IMR-90 (cell line): ENCODE measurements at regions not wholly inside any gene's neighbourhood (a gene's known extent, or its start where the extent isn't known, plus 50 kb on each side); places are given as distances from the start of the nearest gene placed in this dataset.

Experiments used
- ATAC-seq: fragments of 200-7000 bp; cut with Tn5 transposase; 2 replicates; pipeline ENCODE4 v1.9.1; 2020; ENCODE audit warnings: low read depth, mild to moderate bottlenecking, moderate library complexity
- BruUV-seq: library from RNA; stranded (reverse); fragments of 400-500 nt; replicated peaks from 2 replicates; lab custom pipeline; 2021; lab: Mats Ljungman, UMichigan
- CTCF ChIA-PET: fragments of 300-600 bp; formaldehyde crosslinking; extraction: SDS; loops from one replicate; lab custom pipeline; 2021; ENCODE audit warnings: antibody characterized with exemption; lab: Yijun Ruan, JAX
- POLR2A ChIA-PET: fragments of 300-600 bp; sonication (Branson Sonifier 250); formaldehyde crosslinking; loops from one replicate; lab custom pipeline; 2022; ENCODE audit warnings: antibody characterized with exemption; ENCODE audit not compliant: unreplicated experiment; lab: Charles Lee
- DNase-seq: peaks from one replicate; pipeline ENCODE4 v3.0.0; 2013
- H2AFZ ChIP-seq: replicated peaks from 2 replicates; pipeline ENCODE3; 2013; ENCODE audit warnings: low read length, mild to moderate bottlenecking; ENCODE audit not compliant: poor library complexity
- H2AK5ac ChIP-seq: 2 replicates; pipeline ENCODE4 v1.6.1; 2013; ENCODE audit warnings: low read depth, low read length, inconsistent platforms
- H2AK9ac ChIP-seq: replicated peaks from 2 replicates; pipeline ENCODE3; 2013; ENCODE audit warnings: mild to moderate bottlenecking, low read depth, low read length, moderate library complexity; ENCODE audit not compliant: poor library complexity
- H2BK120ac ChIP-seq: 2 replicates; pipeline ENCODE4 v1.6.1; 2013; ENCODE audit warnings: low read depth, low read length, inconsistent platforms
- H2BK15ac ChIP-seq: 3 replicates; pipeline ENCODE4 v1.6.1; 2013; ENCODE audit warnings: low read depth, low read length, inconsistent platforms
- H2BK20ac ChIP-seq: 2 replicates; pipeline ENCODE4 v1.6.1; 2013; ENCODE audit warnings: low read depth, mild to moderate bottlenecking, inconsistent platforms, low read length, moderate library complexity
- H2BK5ac ChIP-seq: 2 replicates; pipeline ENCODE4 v1.6.1; 2013; ENCODE audit warnings: mild to moderate bottlenecking, low read depth, low read length, inconsistent platforms; ENCODE audit not compliant: poor library complexity, severe bottlenecking
- H3K14ac ChIP-seq: replicated peaks from 2 replicates; pipeline ENCODE4 v1.6.1; 2013; ENCODE audit warnings: low read depth, low read length, inconsistent platforms
- H3K18ac ChIP-seq: 2 replicates; pipeline ENCODE4 v1.6.1; 2013; ENCODE audit warnings: low read depth, low read length, control low read depth
- H3K23ac ChIP-seq: 2 replicates; pipeline ENCODE4 v1.6.1; 2013; ENCODE audit warnings: low read depth, low read length, inconsistent platforms
- H3K27ac ChIP-seq: 2 replicates; pipeline ENCODE4 v1.5.1; 2013; ENCODE audit warnings: mild to moderate bottlenecking, control low read depth, low read length; ENCODE audit not compliant: insufficient read depth
- H3K27me3 ChIP-seq: 2 replicates; pipeline ENCODE4 v1.6.1; 2013; ENCODE audit warnings: low read length; ENCODE audit not compliant: control insufficient read depth, insufficient read depth
- H3K36me3 ChIP-seq: 2 replicates; pipeline ENCODE4 v1.6.1; 2013; ENCODE audit warnings: low read length, mixed read lengths; ENCODE audit not compliant: control insufficient read depth, insufficient read depth
- H3K4ac ChIP-seq: 2 replicates; pipeline ENCODE4 v1.6.1; 2013; ENCODE audit warnings: low read depth, low read length, inconsistent platforms
- H3K4me1 ChIP-seq: 2 replicates; pipeline ENCODE4 v1.6.1; 2013; ENCODE audit warnings: low read length, mixed read lengths; ENCODE audit not compliant: control insufficient read depth, insufficient read depth
- H3K4me2 ChIP-seq: 2 replicates; pipeline ENCODE4 v1.6.1; 2013; ENCODE audit warnings: low read depth, mild to moderate bottlenecking, control low read depth, low read length, moderate library complexity
- H3K4me3 ChIP-seq: 2 replicates; pipeline ENCODE4 v1.5.1; 2013; ENCODE audit warnings: low read depth, mild to moderate bottlenecking, control low read depth, low read length, moderate library complexity; ENCODE audit not compliant: insufficient read depth
- H3K56ac ChIP-seq: 2 replicates; pipeline ENCODE4 v1.6.1; 2013; ENCODE audit warnings: low read length, inconsistent platforms; ENCODE audit not compliant: insufficient read depth; ENCODE audit errors: extremely low read depth
- H3K79me1 ChIP-seq, 2 experiments: 2 replicates each; pipeline ENCODE4 v1.6.1; 2013; ENCODE audit warnings: low read length in 2 of 2, inconsistent platforms in 1 of 2, low read depth in 1 of 2
- H3K9ac ChIP-seq: 2 replicates; pipeline ENCODE4 v1.6.1; 2013; ENCODE audit warnings: low read depth, low read length, control low read depth
- H3K9me1 ChIP-seq: 2 replicates; pipeline ENCODE4 v1.6.1; 2013; ENCODE audit warnings: low read length, inconsistent platforms; ENCODE audit not compliant: insufficient read depth
- H3K9me3 ChIP-seq: 2 replicates; pipeline ENCODE4 v1.6.1; 2013; ENCODE audit warnings: low read length; ENCODE audit not compliant: control insufficient read depth, insufficient read depth
- H4K20me1 ChIP-seq: 2 replicates; pipeline ENCODE4 v1.6.1; 2013; ENCODE audit warnings: low read length, inconsistent platforms; ENCODE audit not compliant: insufficient read depth
- H4K5ac ChIP-seq: 2 replicates; pipeline ENCODE4 v1.6.1; 2013; ENCODE audit warnings: mild to moderate bottlenecking, low read depth, low read length, control low read depth
- H4K8ac ChIP-seq, 2 experiments: 2 replicates each; pipeline ENCODE4 v1.6.1; 2013; ENCODE audit warnings: low read depth in 2 of 2, low read length in 2 of 2, control low read depth in 1 of 2, inconsistent platforms in 1 of 2
- H4K91ac ChIP-seq: 2 replicates; pipeline ENCODE4 v1.6.1; 2013; ENCODE audit warnings: low read depth, low read length, inconsistent platforms; ENCODE audit not compliant: insufficient read depth
- BHLHE40 ChIP-seq: fragments of 150-350 bp; IDR thresholded peaks from 2 replicates; pipeline ENCODE4 v1.6.1; 2016; ENCODE audit warnings: mild to moderate bottlenecking, low read depth, low read length
- CEBPB ChIP-seq: IDR thresholded peaks from 2 replicates; pipeline ENCODE4 v1.6.1; 2012; ENCODE audit warnings: low read depth, low read length, improper control_type of control experiment
- FOS ChIP-seq: fragments of 150-350 bp; IDR thresholded peaks from 2 replicates; pipeline ENCODE4 v1.6.1; 2016; ENCODE audit warnings: low read depth, low read length
- NFE2L2 ChIP-seq: fragments of 150-350 bp; IDR thresholded peaks from 2 replicates; pipeline ENCODE4 v1.6.1; 2016; ENCODE audit warnings: low read depth, mild to moderate bottlenecking, low read length
- POLR2A ChIP-seq: IDR thresholded peaks from 2 replicates; pipeline ENCODE4 v1.6.1; 2012; ENCODE audit warnings: mild to moderate bottlenecking, low read depth, low read length
- RAD21 ChIP-seq: IDR thresholded peaks from 2 replicates; pipeline ENCODE4 v1.6.1; 2012; ENCODE audit warnings: low read length, improper control_type of control experiment
- SMC3 ChIP-seq: fragments of 150-350 bp; IDR thresholded peaks from 2 replicates; pipeline ENCODE4 v1.6.1; 2016; ENCODE audit warnings: low read depth, mild to moderate bottlenecking, antibody characterized with exemption, low read length, moderate library complexity
- WGBS, 2 experiments: methylation state at CpG; one replicate each; pipeline versions ENCODE4 v1.1.5 to v1.1.7; 2013; ENCODE audit warnings: missing lambda C conversion rate in 2 of 2; ENCODE audit not compliant: insufficient read length in 1 of 2; ENCODE audit errors: extremely low coverage in 2 of 2; 5-methylcytosine and 5-hydroxymethylcytosine counted together
- dilution Hi-C: fragments of 300-500 bp; cut with HindIII; formaldehyde crosslinking; loops from one replicate; pipeline ENCODE4 v1.14.3; 2018; ENCODE audit warnings: low sequenced_read_pairs; ENCODE audit not compliant: unreplicated experiment
- in situ Hi-C: fragments of 300-500 bp; cut with MboI; formaldehyde crosslinking; loops from 3 replicates; pipeline ENCODE4 v1.14.3; 2019; ENCODE audit warnings: low sequenced_read_pairs, inconsistent platforms, mixed read lengths
- intact Hi-C: fragments of 100-400 bp; cut with micrococcal nuclease; formaldehyde crosslinking; loops from 2 replicates; pipeline ENCODE4 v1.10.0; 2022
- TF ChIP-seq, protein P1 (sequence below): fragments of 150-350 bp; IDR thresholded peaks from 2 replicates; pipeline ENCODE4 v1.6.1; 2017; ENCODE audit warnings: mild to moderate bottlenecking, antibody characterized with exemption, low read length, low read depth
- TF ChIP-seq, protein P2 (sequence below): fragments of 150-350 bp; IDR thresholded peaks from 2 replicates; pipeline ENCODE4 v1.6.1; 2016; ENCODE audit warnings: low read depth, mild to moderate bottlenecking, low read length, moderate library complexity, borderline replicate concordance

DNA sequence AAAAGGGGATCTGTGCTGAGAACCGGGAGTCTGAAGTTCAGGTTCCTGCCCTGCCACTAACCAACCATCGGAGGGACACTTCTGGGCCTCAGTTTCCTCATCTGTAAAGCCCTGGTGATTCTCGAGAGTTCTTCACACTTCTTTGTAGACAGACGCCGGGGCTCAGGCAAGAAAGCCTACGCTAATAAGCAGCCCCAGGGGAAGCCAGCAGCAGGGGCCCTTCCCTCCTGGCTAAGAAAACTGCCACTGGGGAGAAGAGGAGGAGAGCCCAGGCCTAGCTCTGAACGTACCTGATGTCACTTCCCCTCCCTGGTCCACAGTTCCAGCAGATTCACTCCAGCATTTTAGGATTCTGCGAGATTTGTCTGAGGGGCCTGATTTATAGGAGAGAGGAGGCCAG lies 76.0 kb downstream of the CAMK2N1 start:
- DNase-seq, result no peak

More for the DNA sequence above, 76.0 kb downstream of the CAMK2N1 start:
- intact Hi-C loops, result no loop called here
- 0 out of 2 replicates have a peak, but pooled peaks cover 8% of the 10 kb centered on the region for H3K9me1 ChIP-seq
- no peaks in the 10 kb centered on the region for H4K20me1 ChIP-seq
- no peak overlapping the region for H4K5ac ChIP-seq
- H3K14ac ChIP-seq, result no peak overlapping the region
- BruUV-seq, result no TSS peak
- H2AFZ ChIP-seq, result no peak overlapping the region
- in situ Hi-C loops, result no loop called here
- no peak overlapping the region; a peak in 1 of 4 replicates for H4K8ac ChIP-seq
- H3K9ac ChIP-seq, result no peak overlapping the region
- CTCF ChIA-PET, result interaction anchor here (1.3 kb wide), 1 partner anchor 85 kb away, joined by 4 read pairs; no protein-coding TSS in a partner anchor
- peaks cover 15% of the 10 kb centered on the region for H3K4me1 ChIP-seq
- H2AK5ac ChIP-seq, result peak overlapping the region; percentile 68; the same call in 1 of the 2 replicates
- H3K4me2 ChIP-seq, result no peak overlapping the region
- H2AK9ac ChIP-seq, result peak overlapping the region; percentile 25
- peak overlapping the region; percentile 9; the same call in 1 of the 2 replicates for H3K18ac ChIP-seq
- POLR2A ChIA-PET, result no interaction called here
- no peaks in the 10 kb centered on the region for H3K9me3 ChIP-seq
- H3K23ac ChIP-seq, result no peak overlapping the region
- no peak overlapping the region for H3K27ac ChIP-seq
- no peak overlapping the region for H2BK5ac ChIP-seq
- no peaks in the 10 kb centered on the region for H3K79me1 ChIP-seq
- H4K91ac ChIP-seq, result no peak overlapping the region
- H3K27me3 ChIP-seq, result no peaks in the 10 kb centered on the region; the same call in 1 of the 2 replicates
- no peak overlapping the region for H3K4me3 ChIP-seq
- ATAC-seq, result no peak
- no peak overlapping the region for H3K56ac ChIP-seq
- TF ChIP-seq, protein P1, sequence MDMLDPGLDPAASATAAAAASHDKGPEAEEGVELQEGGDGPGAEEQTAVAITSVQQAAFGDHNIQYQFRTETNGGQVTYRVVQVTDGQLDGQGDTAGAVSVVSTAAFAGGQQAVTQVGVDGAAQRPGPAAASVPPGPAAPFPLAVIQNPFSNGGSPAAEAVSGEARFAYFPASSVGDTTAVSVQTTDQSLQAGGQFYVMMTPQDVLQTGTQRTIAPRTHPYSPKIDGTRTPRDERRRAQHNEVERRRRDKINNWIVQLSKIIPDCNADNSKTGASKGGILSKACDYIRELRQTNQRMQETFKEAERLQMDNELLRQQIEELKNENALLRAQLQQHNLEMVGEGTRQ, result no peak
- TF ChIP-seq BHLHE40 (no peak), FOS (no peak), NFE2L2 (no peak), POLR2A (no peak), RAD21 (no peak), SMC3 (no peak), CEBPB (no peak)
- TF ChIP-seq, protein P2, sequence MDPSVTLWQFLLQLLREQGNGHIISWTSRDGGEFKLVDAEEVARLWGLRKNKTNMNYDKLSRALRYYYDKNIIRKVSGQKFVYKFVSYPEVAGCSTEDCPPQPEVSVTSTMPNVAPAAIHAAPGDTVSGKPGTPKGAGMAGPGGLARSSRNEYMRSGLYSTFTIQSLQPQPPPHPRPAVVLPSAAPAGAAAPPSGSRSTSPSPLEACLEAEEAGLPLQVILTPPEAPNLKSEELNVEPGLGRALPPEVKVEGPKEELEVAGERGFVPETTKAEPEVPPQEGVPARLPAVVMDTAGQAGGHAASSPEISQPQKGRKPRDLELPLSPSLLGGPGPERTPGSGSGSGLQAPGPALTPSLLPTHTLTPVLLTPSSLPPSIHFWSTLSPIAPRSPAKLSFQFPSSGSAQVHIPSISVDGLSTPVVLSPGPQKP, result no peak
- H2BK120ac ChIP-seq, result peak overlapping the region; percentile 30; the same call in 1 of the 2 replicates
- H3K4ac ChIP-seq, result peak overlapping the region; percentile 24; the same call in 1 of the 2 replicates
- dilution Hi-C loops, result no loop called here
- H2BK20ac ChIP-seq, result no peak overlapping the region; the same call in 1 of the 2 replicates
- H2BK15ac ChIP-seq, result no peak overlapping the region
- WGBS, 2 experiments, result 93% methylated on average over 2 of the region's 8 CpGs; no CpG with 5 or more reads in 1 of the 2 experiments
- no peaks in the 10 kb centered on the region for H3K36me3 ChIP-seq
